SK-N-MC (cell line): ENCODE measurements at regions not wholly inside any gene's neighbourhood (a gene's known extent, or its start where the extent isn't known, plus 50 kb on each side); places are given as distances from the start of the nearest gene placed in this dataset.

Experiments
- DNase-seq: peaks from one replicate; pipeline ENCODE4 v3.0.0-alpha.2; 2011; ENCODE audit warnings: low read depth, low spot score
- H3K27ac ChIP-seq: fragments of 200-600 bp; sonication (generic); 2 replicates; pipeline ENCODE4 v1.5.1; 2016; ENCODE audit warnings: mixed run types
- H3K36me3 ChIP-seq: fragments of 200-600 bp; sonication (generic); 2 replicates; pipeline ENCODE4 v1.6.1; 2017; ENCODE audit warnings: antibody characterized with exemption, low read length, mixed read lengths; ENCODE audit not compliant: insufficient read depth
- H3K4me3 ChIP-seq: fragments of 200-600 bp; sonication (generic); 2 replicates; pipeline ENCODE4 v1.5.1; 2016
- H3K9ac ChIP-seq: fragments of 200-600 bp; sonication (generic); 2 replicates; pipeline ENCODE4 v1.8.0; 2017; ENCODE audit warnings: mixed run types, mixed read lengths; ENCODE audit not compliant: insufficient read length
- H3K9me3 ChIP-seq: fragments of 200-600 bp; sonication (generic); 2 replicates; pipeline ENCODE4 v1.6.1; 2017; ENCODE audit warnings: low read depth, mild to moderate bottlenecking, antibody characterized with exemption, low read length, moderate library complexity, mixed read lengths
- EZH2 ChIP-seq: fragments of 200-600 bp; sonication (generic); IDR thresholded peaks from one replicate; pipeline ENCODE4 v1.6.1; 2017; ENCODE audit warnings: antibody characterized with exemption
- FOXP2 ChIP-seq: optimal IDR thresholded peaks from 2 replicates; pipeline ENCODE3; 2011; ENCODE audit warnings: mild to moderate bottlenecking, moderate library complexity; ENCODE audit not compliant: insufficient read depth; ENCODE audit errors: extremely low read length, control extremely low read depth
- POLR2AphosphoS5 ChIP-seq: IDR thresholded peaks from 2 replicates; pipeline ENCODE4 v1.6.1; 2012; ENCODE audit warnings: mild to moderate bottlenecking, low read depth, low read length, borderline replicate concordance

- Histone ChIP-seq H3K9ac (no peak overlapping the region), H3K9me3 (no peaks in the 10 kb centered on the region), H3K27ac (no peak overlapping the region), H3K36me3 (no peaks in the 10 kb centered on the region), H3K4me3 (no peak overlapping the region)
- DNase-seq, result no peak
- TF ChIP-seq FOXP2, result no peak
- TF ChIP-seq EZH2, result no peak
- TF ChIP-seq POLR2AphosphoS5, result no peak
Observed at GRCh38 chr6:105728995-105729394, 326.1 kb upstream of the PREP start.

GRCh38 chr6:105726902-105727655 lies 324.2 kb upstream of the PREP start:
- no peak overlapping the region for H3K27ac ChIP-seq
- DNase-seq, result no peak
- no peaks in the 10 kb centered on the region for H3K9me3 ChIP-seq
- no peak overlapping the region for H3K4me3 ChIP-seq
- no peak overlapping the region for H3K9ac ChIP-seq
- H3K36me3 ChIP-seq, result no peaks in the 10 kb centered on the region
- no peak for TF ChIP-seq FOXP2
- no peak for TF ChIP-seq POLR2AphosphoS5
- no peak for TF ChIP-seq EZH2

- no peak for DNase-seq
- Histone ChIP-seq H3K4me3 (no peak overlapping the region), H3K36me3 (no peaks in the 10 kb centered on the region), H3K9ac (no peak overlapping the region), H3K9me3 (peaks cover 6% of the 10 kb centered on the region), H3K27ac (no peak overlapping the region)
- TF ChIP-seq FOXP2 (no peak), POLR2AphosphoS5 (no peak), EZH2 (no peak)
Observed at GRCh38 chr6:105714846-105715245, 312.0 kb upstream of the PREP start.

- Histone ChIP-seq H3K4me3 (no peak overlapping the region), H3K9ac (no peak overlapping the region), H3K9me3 (peaks cover 6% of the 10 kb centered on the region), H3K27ac (no peak overlapping the region), H3K36me3 (no peaks in the 10 kb centered on the region)
- TF ChIP-seq EZH2 (no peak), FOXP2 (no peak), POLR2AphosphoS5 (no peak)
- no peak for DNase-seq
Observed at GRCh38 chr6:105713474-105714118, 310.7 kb upstream of the PREP start.

DNA sequence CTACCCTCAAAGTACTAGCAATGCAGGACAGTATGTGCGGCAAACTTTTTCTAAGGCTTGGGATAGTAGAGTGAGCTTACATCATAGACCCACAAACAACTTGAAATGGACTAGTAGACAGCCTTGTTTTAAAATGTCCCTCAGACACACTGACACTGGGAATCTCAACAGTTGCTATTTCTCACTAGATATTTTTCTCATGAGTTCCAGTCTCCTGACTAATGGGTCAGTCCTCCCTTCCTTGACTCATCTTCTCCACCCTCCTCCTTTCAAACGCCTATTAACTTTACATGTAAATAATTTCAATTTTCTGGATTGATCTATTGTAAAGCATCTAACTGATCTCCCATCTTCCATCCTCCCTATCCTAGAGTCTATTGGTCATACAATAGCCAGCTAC lies 308.3 kb upstream of the PREP start:
- peaks cover 6% of the 10 kb centered on the region for H3K9me3 ChIP-seq
- TF ChIP-seq FOXP2 (no peak), EZH2 (no peak), POLR2AphosphoS5 (no peak)
- no peak overlapping the region for H3K27ac ChIP-seq
- H3K36me3 ChIP-seq, result no peaks in the 10 kb centered on the region
- H3K4me3 ChIP-seq, result no peak overlapping the region
- no peak for DNase-seq
- H3K9ac ChIP-seq, result no peak overlapping the region

DNA sequence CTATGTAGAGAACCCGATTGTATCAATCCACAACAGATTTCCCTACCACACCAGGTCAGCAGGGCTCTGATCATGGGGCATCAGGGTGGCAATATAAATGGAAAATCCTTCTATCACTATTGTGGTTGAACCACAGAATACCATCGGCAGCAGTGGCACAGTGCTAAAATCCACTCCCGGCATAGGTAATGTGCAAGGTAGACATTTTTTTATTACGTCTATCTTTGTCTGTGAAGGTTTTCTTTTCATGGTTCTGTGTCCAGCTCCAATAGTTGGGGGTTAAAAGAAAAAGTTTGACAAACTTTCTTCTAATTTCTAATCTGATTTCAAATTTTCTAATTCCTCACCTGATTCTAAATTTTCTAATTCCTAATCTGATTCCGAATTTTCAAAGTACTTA lies 302.7 kb upstream of the PREP start:
- Histone ChIP-seq H3K36me3 (no peaks in the 10 kb centered on the region), H3K9me3 (no peaks in the 10 kb centered on the region), H3K27ac (no peak overlapping the region), H3K4me3 (no peak overlapping the region), H3K9ac (no peak overlapping the region)
- no peak for DNase-seq
- TF ChIP-seq EZH2 (no peak), FOXP2 (no peak), POLR2AphosphoS5 (no peak)

DNA sequence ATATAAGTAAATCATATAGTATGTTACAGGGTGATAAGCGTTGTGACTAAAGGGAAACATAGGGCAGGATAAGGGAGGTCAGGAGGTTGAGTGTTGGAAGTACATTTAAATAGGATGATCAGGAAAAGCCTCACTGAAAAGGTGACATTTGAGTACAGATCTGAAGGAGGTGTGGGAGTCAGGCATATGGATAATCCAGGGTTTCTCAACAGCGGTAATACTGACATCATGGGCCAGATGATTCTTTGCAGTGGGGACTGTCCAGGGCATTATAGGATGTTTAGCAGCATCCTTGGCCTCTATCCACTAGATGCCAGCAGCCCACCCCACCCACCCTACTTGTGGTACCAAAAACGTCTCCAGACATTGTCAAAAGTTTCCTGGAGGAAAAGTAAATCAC lies 292.6 kb upstream of the PREP start:
- Histone ChIP-seq H3K36me3 (no peaks in the 10 kb centered on the region), H3K27ac (no peak overlapping the region), H3K4me3 (no peak overlapping the region), H3K9ac (no peak overlapping the region), H3K9me3 (no peaks in the 10 kb centered on the region)
- TF ChIP-seq FOXP2 (no peak), POLR2AphosphoS5 (no peak)
- no peak for DNase-seq

- TF ChIP-seq FOXP2 (no peak), EZH2 (no peak), POLR2AphosphoS5 (no peak)
- no peak for DNase-seq
- no peak overlapping the region for H3K9ac ChIP-seq
- no peaks in the 10 kb centered on the region for H3K36me3 ChIP-seq
- H3K27ac ChIP-seq, result no peak overlapping the region
- no peaks in the 10 kb centered on the region for H3K9me3 ChIP-seq
- H3K4me3 ChIP-seq, result no peak overlapping the region
Observed at GRCh38 chr6:105692613-105693215, 289.8 kb upstream of the PREP start.

GRCh38 chr6:105691971-105692370 lies 289.1 kb upstream of the PREP start:
- Histone ChIP-seq H3K9me3 (no peaks in the 10 kb centered on the region), H3K36me3 (no peaks in the 10 kb centered on the region), H3K9ac (no peak overlapping the region), H3K27ac (no peak overlapping the region), H3K4me3 (no peak overlapping the region)
- no peak for DNase-seq
- TF ChIP-seq POLR2AphosphoS5 (no peak), FOXP2 (no peak), EZH2 (no peak)
